ENCODE measurements at regions not wholly inside any gene's neighbourhood (a gene's known extent, or its start where the extent isn't known, plus 50 kb on each side); places are given as distances from the start of the nearest gene placed in this dataset.

DNA sequence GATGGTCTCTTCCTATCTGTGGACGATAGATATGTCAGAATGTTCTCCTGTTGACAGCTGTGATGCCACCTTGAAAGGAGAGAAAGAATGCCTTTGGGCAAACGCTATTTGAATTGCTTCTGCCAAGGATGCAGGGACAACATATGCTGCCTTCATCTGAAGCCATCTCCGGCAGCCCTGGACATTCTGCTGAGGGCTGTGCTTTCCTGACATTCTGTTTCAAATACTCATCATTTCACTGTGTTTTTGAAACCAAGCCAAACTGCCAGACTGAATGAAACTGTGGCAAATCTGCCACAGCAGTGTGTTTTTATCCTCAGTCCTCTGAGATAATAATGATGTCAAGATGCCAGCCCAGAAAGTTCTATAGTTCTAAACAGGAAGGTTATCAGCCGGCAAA, 85.8 kb upstream of the BCAT1 start:
- H3K4me3 ChIP-seq (ENCODE audit: low read depth, low read length) = no peak overlapping the region
- no peak for DNase-seq (ENCODE audit: low read depth)
- TF ChIP-seq, protein P1, sequence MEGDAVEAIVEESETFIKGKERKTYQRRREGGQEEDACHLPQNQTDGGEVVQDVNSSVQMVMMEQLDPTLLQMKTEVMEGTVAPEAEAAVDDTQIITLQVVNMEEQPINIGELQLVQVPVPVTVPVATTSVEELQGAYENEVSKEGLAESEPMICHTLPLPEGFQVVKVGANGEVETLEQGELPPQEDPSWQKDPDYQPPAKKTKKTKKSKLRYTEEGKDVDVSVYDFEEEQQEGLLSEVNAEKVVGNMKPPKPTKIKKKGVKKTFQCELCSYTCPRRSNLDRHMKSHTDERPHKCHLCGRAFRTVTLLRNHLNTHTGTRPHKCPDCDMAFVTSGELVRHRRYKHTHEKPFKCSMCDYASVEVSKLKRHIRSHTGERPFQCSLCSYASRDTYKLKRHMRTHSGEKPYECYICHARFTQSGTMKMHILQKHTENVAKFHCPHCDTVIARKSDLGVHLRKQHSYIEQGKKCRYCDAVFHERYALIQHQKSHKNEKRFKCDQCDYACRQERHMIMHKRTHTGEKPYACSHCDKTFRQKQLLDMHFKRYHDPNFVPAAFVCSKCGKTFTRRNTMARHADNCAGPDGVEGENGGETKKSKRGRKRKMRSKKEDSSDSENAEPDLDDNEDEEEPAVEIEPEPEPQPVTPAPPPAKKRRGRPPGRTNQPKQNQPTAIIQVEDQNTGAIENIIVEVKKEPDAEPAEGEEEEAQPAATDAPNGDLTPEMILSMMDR (conservative IDR thresholded peaks at IDR 0.05; ENCODE audit: low read depth, low read length) = no peak

DNA sequence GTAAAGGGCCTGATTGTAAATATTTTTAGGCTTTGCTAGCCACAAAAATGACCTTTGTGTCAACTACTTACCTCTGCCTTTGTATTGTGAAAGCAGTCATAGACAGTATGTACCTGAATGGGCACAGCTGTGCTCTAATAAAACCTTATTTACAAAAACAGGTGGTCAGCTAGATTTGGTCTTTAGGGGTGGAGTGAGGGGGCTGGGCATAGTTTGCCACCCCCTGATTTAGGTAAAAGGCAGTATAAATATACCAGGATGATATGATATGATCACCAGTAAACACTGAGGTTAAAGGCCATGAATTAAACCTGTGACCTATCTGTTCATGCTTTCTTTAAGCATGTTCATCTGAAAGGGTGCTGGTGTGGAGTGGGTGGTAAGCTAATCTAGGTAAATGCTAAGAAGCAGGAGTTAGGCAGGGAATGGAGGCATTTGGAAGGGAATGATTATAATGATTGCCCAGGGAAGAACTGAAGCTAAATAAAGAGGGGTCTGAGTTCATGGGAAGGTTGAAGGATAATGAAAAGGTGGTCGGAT, 77.1 kb upstream of the BCAT1 start:
- TF ChIP-seq, protein P1 (conservative IDR thresholded peaks at IDR 0.05; ENCODE audit: low read depth, low read length) = no peak
- DNase-seq (ENCODE audit: low read depth) = no peak
- no peak overlapping the region for H3K4me3 ChIP-seq (ENCODE audit: low read depth, low read length)

DNA sequence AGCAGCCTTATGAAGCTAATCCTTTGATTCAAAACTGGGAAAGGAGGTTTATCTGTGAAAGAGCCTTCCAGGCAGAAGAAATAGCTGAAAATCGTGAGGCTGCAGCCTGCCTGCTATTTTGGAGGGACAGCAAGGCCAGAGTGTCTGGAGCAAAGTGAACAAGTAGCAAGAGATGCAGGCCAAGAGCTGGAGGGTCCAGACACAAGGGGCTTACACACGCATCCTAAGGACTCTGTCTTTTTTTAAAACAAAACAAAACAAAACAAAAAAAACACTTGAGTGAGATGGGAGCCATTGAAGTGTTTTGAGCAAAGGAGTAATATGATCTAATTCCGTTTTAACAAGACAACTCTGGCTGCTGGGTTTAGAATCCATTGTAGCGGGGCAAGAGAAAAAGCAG, 76.4 kb upstream of the BCAT1 start:
- TF ChIP-seq, protein P1 (conservative IDR thresholded peaks at IDR 0.05; ENCODE audit: low read depth, low read length) = no peak
- no peak for DNase-seq (ENCODE audit: low read depth)
- H3K4me3 ChIP-seq (ENCODE audit: low read depth, low read length) = no peak overlapping the region

DNA sequence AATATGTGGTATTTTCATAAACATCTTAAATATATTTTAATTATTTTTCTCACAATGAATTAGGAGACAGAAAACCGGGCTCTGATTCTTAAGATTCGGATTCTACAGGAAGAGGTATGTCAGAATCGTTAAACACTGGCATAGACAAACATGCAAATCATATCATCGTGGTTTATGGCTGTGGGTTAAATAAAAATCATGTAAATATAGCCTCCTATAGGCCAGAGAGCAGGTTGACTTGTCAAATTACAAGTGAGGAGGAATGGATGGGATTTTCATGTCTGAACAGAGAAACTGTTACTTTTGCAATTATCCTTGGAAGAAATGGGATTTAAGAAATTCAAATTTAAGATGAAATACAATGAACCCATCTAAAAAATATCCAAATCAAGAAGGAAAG, 74.9 kb upstream of the BCAT1 start:
- no peak overlapping the region for H3K4me3 ChIP-seq (ENCODE audit: low read depth, low read length)
- DNase-seq (ENCODE audit: low read depth) = no peak
- TF ChIP-seq, protein P1 (conservative IDR thresholded peaks at IDR 0.05; ENCODE audit: low read depth, low read length) = no peak

DNA sequence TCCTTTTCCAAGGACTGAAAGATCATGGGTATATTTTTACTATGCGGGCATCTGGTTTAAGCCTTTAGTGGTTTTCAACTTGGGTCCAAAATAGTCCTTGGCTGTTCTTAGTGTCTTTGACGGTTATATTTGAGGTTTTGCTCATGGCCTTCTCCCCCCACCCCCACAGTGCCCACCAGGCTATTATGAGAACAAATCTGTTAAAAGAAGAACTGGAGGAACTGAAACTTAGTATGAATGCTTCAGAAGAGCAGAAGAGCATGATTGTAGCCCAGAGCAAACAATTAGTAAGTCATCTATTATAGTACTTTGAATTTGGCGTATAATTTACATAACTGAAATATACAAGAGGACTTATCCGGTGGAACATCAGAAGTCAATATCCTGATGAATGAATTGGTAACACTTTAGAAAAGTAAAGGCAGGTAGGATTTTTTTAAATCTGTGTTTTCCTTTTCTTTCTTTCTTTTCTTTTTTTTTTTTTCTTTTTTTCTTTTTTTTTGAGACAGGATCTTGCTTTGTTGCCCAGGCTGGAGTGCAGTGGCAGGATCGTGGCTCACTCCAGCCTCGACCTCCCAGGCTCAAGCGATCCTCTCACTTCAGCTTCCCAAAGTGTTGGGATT, 71.8 kb upstream of the BCAT1 start:
- H3K4me3 ChIP-seq (ENCODE audit: low read depth, low read length) = no peak overlapping the region
- TF ChIP-seq, protein P1 (conservative IDR thresholded peaks at IDR 0.05; ENCODE audit: low read depth, low read length) = no peak
- no peak for DNase-seq (ENCODE audit: low read depth)

DNA sequence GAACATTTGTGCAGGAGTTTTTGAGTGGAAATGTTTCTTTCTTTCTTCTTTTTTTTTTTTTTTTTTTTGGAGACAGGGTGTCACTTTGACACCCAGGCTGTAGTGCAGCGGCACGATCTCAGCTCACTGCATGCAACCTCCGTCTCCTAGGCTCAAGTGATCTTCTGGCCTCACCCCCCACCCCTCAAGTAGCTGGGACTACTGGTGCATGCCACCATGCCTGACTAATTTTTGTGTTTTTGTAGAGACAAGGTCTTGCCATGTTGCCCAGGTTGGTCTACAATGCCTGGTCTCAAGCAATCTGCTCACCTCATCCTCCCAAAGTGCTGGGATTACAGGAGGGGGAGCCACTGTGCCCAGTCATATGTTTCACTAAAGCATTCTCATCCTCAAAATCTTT, 69.2 kb upstream of the BCAT1 start:
- no peak for DNase-seq (ENCODE audit: low read depth)
- no peak overlapping the region for H3K4me3 ChIP-seq (ENCODE audit: low read depth, low read length)
- TF ChIP-seq, protein P1 (conservative IDR thresholded peaks at IDR 0.05; ENCODE audit: low read depth, low read length) = no peak

DNA sequence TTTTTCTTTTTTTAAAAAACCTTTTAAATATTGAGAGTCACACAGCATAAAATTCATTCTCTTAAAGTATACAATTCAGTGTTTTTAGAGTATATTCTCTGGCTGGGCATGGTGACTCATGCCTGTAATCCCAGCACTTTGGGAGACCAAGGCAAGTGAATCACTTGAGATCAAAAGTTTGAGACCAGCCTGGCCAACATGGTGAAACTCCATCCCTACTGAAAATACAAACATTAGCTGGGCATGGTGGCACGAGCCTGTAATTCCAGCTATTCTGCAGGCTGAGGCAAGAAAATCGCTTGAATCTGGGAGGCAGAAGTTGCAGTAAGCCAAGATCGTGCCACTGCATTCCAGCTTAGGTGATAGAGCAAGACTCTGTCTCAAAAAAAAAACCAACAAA, 68.4 kb upstream of the BCAT1 start:
- TF ChIP-seq, protein P1 (conservative IDR thresholded peaks at IDR 0.05; ENCODE audit: low read depth, low read length) = no peak
- H3K4me3 ChIP-seq (ENCODE audit: low read depth, low read length) = no peak overlapping the region
- no peak for DNase-seq (ENCODE audit: low read depth)
